Putamen (tissue), 1 donor: ENCODE measurements at regions not wholly inside any gene's neighbourhood (a gene's known extent, or its start where the extent isn't known, plus 50 kb on each side); places are given as distances from the start of the nearest gene placed in this dataset.
A peak's percentile ranks its signal among the peaks of the same experiment; 100 is the strongest.

Experiments
- DNase-seq: peaks from one replicate; pipeline ENCODE4 v3.0.0-alpha.2; 2016; ENCODE audit warnings: low spot score

GRCh38 chr2:153005071-153005730, 286.8 kb downstream of the ARL6IP6 start:
- peak; percentile 8 for DNase-seq

- no peak for DNase-seq
Measured at GRCh38 chr2:153004627-153005026, 286.2 kb downstream of the ARL6IP6 start.

- no peak for DNase-seq
Measured at GRCh38 chr2:152974146-152974545, 255.7 kb downstream of the ARL6IP6 start.

- DNase-seq: no peak
Measured at GRCh38 chr2:152971685-152972084, 253.3 kb downstream of the ARL6IP6 start.

GRCh38 chr2:152962446-152962845, 244.0 kb downstream of the ARL6IP6 start:
- no peak for DNase-seq

- DNase-seq: peak; percentile 22
Measured at GRCh38 chr2:152961351-152961750, 242.9 kb downstream of the ARL6IP6 start.

- no peak for DNase-seq
Measured at GRCh38 chr2:152950126-152950525, 231.7 kb downstream of the ARL6IP6 start.

GRCh38 chr2:152944099-152944498, 225.7 kb downstream of the ARL6IP6 start:
- DNase-seq: no peak

GRCh38 chr2:152942940-152943440, 224.6 kb downstream of the ARL6IP6 start:
- no peak for DNase-seq

- no peak for DNase-seq
Measured at GRCh38 chr2:152930501-152930900, 212.1 kb downstream of the ARL6IP6 start.

GRCh38 chr2:152929628-152930027, 211.2 kb downstream of the ARL6IP6 start:
- DNase-seq: no peak

- peak; percentile 22 for DNase-seq
Measured at GRCh38 chr2:152925547-152926448, 207.4 kb downstream of the ARL6IP6 start.

- no peak for DNase-seq
Measured at GRCh38 chr2:152924722-152925121, 206.3 kb downstream of the ARL6IP6 start.

- DNase-seq: no peak
Measured at GRCh38 chr2:152924219-152924618, 205.8 kb downstream of the ARL6IP6 start.

GRCh38 chr2:152920846-152921245, 202.4 kb downstream of the ARL6IP6 start:
- no peak for DNase-seq

GRCh38 chr2:152910970-152911369, 192.6 kb downstream of the ARL6IP6 start:
- no peak for DNase-seq

GRCh38 chr2:152907046-152907445, 188.6 kb downstream of the ARL6IP6 start:
- DNase-seq: no peak

GRCh38 chr2:152894051-152894450, 175.6 kb downstream of the ARL6IP6 start:
- DNase-seq: no peak

- DNase-seq: peak; percentile 24
Measured at GRCh38 chr2:152890736-152891135, 172.3 kb downstream of the ARL6IP6 start.

GRCh38 chr2:152883951-152884487, 165.6 kb downstream of the ARL6IP6 start:
- no peak for DNase-seq

- no peak for DNase-seq
Measured at GRCh38 chr2:152881527-152881926, 163.1 kb downstream of the ARL6IP6 start.

- DNase-seq: no peak
Measured at GRCh38 chr2:152879275-152879674, 160.9 kb downstream of the ARL6IP6 start.
